Activated B cell treated with CpG ODN at 0.5 μM for 24 hours (primary cell): ENCODE measurements at regions not wholly inside any gene's neighbourhood (a gene's known extent, or its start where the extent isn't known, plus 50 kb on each side); places are given as distances from the start of the nearest gene placed in this dataset.
"Not testable (repeated sequence)": the region's sequence is repeated elsewhere in the genome, so short reads cannot be mapped to it uniquely, and the experiment has no call there.

Experiments used
- ATAC-seq: fragments of 200-7000 bp; cut with Tn5 transposase; one replicate; pipeline ENCODE4 v1.10.0; 2021; ENCODE audit warnings: low read depth, mild to moderate bottlenecking, moderate library complexity
- CTCF ChIA-PET: fragments of 350-600 bp; sonication (Branson Sonifier 250); formaldehyde crosslinking; loops from one replicate; lab custom pipeline; 2021; ENCODE audit warnings: antibody characterized with exemption; lab: Charles Lee
- POLR2A ChIA-PET: fragments of 350-600 bp; sonication (Branson Sonifier 250); formaldehyde crosslinking; loops from one replicate; lab custom pipeline; 2021; ENCODE audit warnings: antibody characterized with exemption; lab: Charles Lee
- DNase-seq: peaks from one replicate; pipeline ENCODE4 v3.0.0; 2022
- H3K27ac Mint-ChIP-seq: one replicate; pipeline ENCODE4 v1.8.0; 2020; ENCODE audit warnings: mixed read lengths
- H3K27me3 Mint-ChIP-seq: one replicate; pipeline ENCODE4 v1.8.0; 2021; ENCODE audit warnings: mixed read lengths
- H3K36me3 Mint-ChIP-seq: one replicate; pipeline ENCODE4 v1.8.0; 2021; ENCODE audit warnings: low read depth, mixed read lengths
- H3K4me1 Mint-ChIP-seq: one replicate; pipeline ENCODE4 v1.8.0; 2021; ENCODE audit warnings: mixed read lengths
- H3K4me3 Mint-ChIP-seq: one replicate; pipeline ENCODE4 v1.8.0; 2020; ENCODE audit warnings: mild to moderate bottlenecking, mixed read lengths
- H3K9me3 Mint-ChIP-seq: one replicate; pipeline ENCODE4 v1.8.0; 2020; ENCODE audit warnings: mixed read lengths
- intact Hi-C: fragments of 100-400 bp; cut with micrococcal nuclease; formaldehyde crosslinking; loops from one replicate; pipeline ENCODE4 v1.15.1; 2024
- TF ChIP-seq, protein P1 (sequence below): fragments of 200-600 bp; IDR thresholded peaks from one replicate; pipeline ENCODE4 v1.8.0; 2022; ENCODE audit warnings: antibody characterized with exemption, mild to moderate bottlenecking

DNA sequence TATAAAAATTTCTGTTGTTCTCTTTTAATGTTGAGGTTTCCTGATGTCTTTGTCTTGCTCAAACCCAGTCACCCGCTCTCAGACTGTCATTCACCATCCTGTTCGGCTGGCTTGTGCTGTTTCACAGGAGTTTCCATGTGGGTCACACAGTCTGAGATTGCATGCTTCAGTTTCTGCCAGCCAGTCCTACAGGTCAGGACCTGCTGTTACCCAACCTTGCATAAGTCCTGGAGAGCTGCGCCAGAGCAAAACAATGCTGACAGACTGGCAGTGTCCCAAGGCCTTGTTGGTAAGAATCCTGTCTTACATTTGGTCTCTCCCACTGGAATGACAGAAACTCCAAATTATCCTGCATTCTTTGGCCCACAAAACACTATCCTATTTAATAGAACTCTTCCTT, 340.0 kb upstream of the SLITRK5 start:
- Mint-ChIP-seq H3K36me3 (no peaks in the 10 kb centered on the region), H3K27me3 (no peaks in the 10 kb centered on the region), H3K4me1 (no peaks in the 10 kb centered on the region), H3K27ac (no peak overlapping the region), H3K4me3 (no peak overlapping the region), H3K9me3 (peaks cover 12% of the 10 kb centered on the region)
- intact Hi-C loops: no loop called here
- TF ChIP-seq, protein P1, sequence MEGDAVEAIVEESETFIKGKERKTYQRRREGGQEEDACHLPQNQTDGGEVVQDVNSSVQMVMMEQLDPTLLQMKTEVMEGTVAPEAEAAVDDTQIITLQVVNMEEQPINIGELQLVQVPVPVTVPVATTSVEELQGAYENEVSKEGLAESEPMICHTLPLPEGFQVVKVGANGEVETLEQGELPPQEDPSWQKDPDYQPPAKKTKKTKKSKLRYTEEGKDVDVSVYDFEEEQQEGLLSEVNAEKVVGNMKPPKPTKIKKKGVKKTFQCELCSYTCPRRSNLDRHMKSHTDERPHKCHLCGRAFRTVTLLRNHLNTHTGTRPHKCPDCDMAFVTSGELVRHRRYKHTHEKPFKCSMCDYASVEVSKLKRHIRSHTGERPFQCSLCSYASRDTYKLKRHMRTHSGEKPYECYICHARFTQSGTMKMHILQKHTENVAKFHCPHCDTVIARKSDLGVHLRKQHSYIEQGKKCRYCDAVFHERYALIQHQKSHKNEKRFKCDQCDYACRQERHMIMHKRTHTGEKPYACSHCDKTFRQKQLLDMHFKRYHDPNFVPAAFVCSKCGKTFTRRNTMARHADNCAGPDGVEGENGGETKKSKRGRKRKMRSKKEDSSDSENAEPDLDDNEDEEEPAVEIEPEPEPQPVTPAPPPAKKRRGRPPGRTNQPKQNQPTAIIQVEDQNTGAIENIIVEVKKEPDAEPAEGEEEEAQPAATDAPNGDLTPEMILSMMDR: no peak
- ChIA-PET POLR2A (no interaction called here), CTCF (no interaction called here)
- DNase-seq (no peak), ATAC-seq (no peak)

DNA sequence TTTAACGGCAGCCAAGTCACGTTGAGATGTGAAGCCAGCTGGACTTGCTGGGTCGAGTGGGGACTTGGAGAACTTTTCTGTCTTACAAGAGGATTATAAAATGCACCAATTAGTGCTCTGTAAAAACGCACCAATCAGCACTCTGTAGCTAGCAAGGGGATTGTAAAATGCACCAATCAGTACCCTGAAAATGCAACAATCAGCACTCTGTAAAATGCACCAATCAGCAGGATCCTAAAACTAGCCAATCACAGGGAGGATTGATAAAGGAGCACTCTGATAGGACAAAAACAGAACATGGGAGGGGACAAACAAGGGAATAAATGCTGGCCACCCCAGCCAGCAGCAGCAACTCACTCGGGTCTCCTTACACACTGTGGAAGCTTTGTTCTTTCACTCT, 337.6 kb upstream of the SLITRK5 start:
- intact Hi-C loops: no loop called here
- TF ChIP-seq, protein P1: no peak
- Mint-ChIP-seq H3K36me3 (no peaks in the 10 kb centered on the region), H3K4me1 (no peaks in the 10 kb centered on the region), H3K27me3 (no peaks in the 10 kb centered on the region), H3K9me3 (peaks cover 8% of the 10 kb centered on the region), H3K27ac (no peak overlapping the region), H3K4me3 (no peak overlapping the region)
- DNase-seq: no peak
- no peak for ATAC-seq
- ChIA-PET POLR2A (no interaction called here), CTCF (no interaction called here)

DNA sequence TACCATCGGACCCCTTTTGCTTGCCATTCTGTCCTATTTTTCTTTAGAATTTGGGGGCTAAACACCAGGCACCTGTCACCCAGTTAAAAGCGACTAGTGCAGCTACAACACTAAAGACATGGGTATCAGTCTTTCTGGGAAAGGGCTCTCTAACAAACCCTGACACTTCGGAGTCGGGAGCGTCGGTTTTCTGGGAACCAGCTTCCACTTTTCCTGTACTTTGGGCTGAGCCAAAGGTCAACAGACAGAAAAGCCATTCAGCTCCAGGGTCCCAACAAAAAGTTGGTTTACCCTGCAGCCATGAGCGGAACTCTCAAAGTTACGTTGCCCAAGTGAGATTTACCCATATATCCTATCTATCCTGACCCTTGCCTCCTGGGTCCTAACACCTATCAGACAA, 337.0 kb upstream of the SLITRK5 start:
- Mint-ChIP-seq H3K4me1 (no peaks in the 10 kb centered on the region), H3K27ac (no peak overlapping the region), H3K9me3 (peaks cover 8% of the 10 kb centered on the region), H3K4me3 (no peak overlapping the region), H3K36me3 (no peaks in the 10 kb centered on the region), H3K27me3 (no peaks in the 10 kb centered on the region)
- CTCF ChIA-PET: no interaction called here
- POLR2A ChIA-PET: no interaction called here
- intact Hi-C loops: no loop called here
- DNase-seq (no peak), ATAC-seq (no peak)
- TF ChIP-seq, protein P1: no peak

DNA sequence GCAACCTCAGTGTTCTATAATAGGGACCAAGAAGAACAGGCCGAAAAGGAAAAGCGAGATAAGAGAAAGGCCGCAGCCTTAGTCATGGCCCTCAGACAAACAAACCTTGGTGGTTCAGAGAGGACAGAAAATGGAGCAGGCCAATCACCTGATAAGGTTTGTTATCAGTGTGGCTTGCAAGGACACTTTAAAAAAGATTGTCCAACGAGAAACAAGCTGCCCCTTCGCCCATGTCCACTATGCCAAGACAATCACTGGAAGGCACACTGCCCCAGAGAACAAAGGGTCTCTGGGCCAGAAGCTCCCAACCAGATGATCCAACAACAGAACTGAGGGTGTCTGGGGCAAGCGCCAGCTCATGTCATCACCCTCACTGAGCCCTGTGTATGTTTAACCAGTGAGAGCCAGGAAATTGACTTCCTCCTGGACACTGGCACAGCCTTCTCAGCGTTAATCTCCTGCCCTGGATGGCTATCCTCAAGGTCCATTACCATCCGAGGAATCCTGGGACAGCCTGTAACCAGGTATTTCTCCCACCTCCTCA, 334.8 kb upstream of the SLITRK5 start:
- H3K4me3 Mint-ChIP-seq, H3K4me1 Mint-ChIP-seq, ATAC-seq, H3K36me3 Mint-ChIP-seq, POLR2A ChIA-PET, H3K27me3 Mint-ChIP-seq, DNase-seq, CTCF ChIA-PET, intact Hi-C loops, H3K9me3 Mint-ChIP-seq, H3K27ac Mint-ChIP-seq: not testable (repeated sequence)

DNA sequence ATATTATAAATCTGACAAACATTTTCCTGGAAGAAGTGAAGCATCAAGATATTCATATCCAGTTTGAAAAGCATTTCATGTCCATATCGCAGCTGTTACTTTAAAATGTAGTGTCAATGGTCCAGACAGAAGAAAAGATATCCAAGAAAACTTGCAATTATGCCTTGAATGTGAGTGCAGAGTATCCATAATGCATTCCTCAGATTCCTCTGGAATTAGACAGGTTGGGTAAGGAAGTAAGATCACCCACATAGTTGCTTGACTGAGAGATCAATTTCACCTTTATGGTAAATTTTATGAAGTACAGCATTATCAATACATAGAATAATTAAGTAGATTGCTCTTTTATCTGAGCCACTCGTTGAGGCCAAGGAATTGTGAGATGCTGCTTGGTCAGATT, 327.0 kb upstream of the SLITRK5 start:
- H3K4me3 Mint-ChIP-seq: no peak overlapping the region
- POLR2A ChIA-PET: no interaction called here
- H3K36me3 Mint-ChIP-seq: no peaks in the 10 kb centered on the region
- no peak overlapping the region for H3K27ac Mint-ChIP-seq
- intact Hi-C loops: no loop called here
- TF ChIP-seq, protein P1: no peak
- no peaks in the 10 kb centered on the region for H3K4me1 Mint-ChIP-seq
- H3K9me3 Mint-ChIP-seq: peaks cover 9% of the 10 kb centered on the region
- no peak for ATAC-seq
- CTCF ChIA-PET: no interaction called here
- H3K27me3 Mint-ChIP-seq: no peaks in the 10 kb centered on the region
- no peak for DNase-seq

DNA sequence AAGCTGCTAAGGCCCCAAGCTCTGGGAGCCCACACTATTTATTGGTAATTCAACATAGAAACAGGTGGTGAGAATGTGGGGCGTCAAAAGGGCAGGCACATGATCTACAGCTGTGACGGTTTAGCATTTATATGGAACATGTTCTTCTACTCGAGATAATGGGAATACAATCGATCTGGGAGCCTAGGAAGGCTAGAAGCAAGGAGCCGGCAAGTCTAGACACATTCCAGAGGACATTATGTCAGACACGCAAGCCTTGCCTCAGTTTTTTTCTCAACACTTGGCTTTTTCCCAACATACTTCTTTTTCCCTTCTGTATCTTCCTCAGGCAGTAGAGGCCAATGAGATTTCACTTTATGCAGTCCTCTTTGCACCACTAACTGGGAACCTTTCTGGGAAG, 315.7 kb upstream of the SLITRK5 start:
- intact Hi-C loops: no loop called here
- Mint-ChIP-seq H3K27ac (no peak overlapping the region), H3K9me3 (peaks cover 3% of the 10 kb centered on the region), H3K4me3 (no peak overlapping the region), H3K36me3 (no peaks in the 10 kb centered on the region), H3K27me3 (no peaks in the 10 kb centered on the region), H3K4me1 (no peaks in the 10 kb centered on the region)
- TF ChIP-seq, protein P1: no peak
- ATAC-seq (no peak), DNase-seq (no peak)
- ChIA-PET CTCF (no interaction called here), POLR2A (no interaction called here)
